ENCODE measurements at regions not wholly inside any gene's neighbourhood (a gene's known extent, or its start where the extent isn't known, plus 50 kb on each side); places are given as distances from the start of the nearest gene placed in this dataset.

GRCh38 chr2:18093196-18093595 lies 214.7 kb downstream of the KCNS3 start:
- TF ChIP-seq CTCF (IDR thresholded peaks at IDR 0.05) (no peak), POLR2A (IDR thresholded peaks at IDR 0.05) (no peak)
